ENCODE measurements at regions not wholly inside any gene's neighbourhood (a gene's known extent, or its start where the extent isn't known, plus 50 kb on each side); places are given as distances from the start of the nearest gene placed in this dataset.

GRCh38 chr17:72527789-72528188, 407.0 kb downstream of the SOX9 start:
- ChIA-PET POLR2A (no interaction called here), CTCF (interaction anchor here (1.4 kb wide), 1 partner anchor 29 kb away, joined by 4 read pairs; no protein-coding TSS in a partner anchor)
- Mint-ChIP-seq H3K27me3 (ENCODE audit: low read depth) (no peaks in the 10 kb centered on the region), H3K27ac (no peak overlapping the region), H3K9me3 (no peaks in the 10 kb centered on the region), H3K4me3 (no peak overlapping the region), H3K36me3 (no peaks in the 10 kb centered on the region), H3K4me1 (no peaks in the 10 kb centered on the region)
- no peak for DNase-seq (ENCODE audit: low spot score)
- TF ChIP-seq ETV6 (CRISPR knock-in tag; IDR thresholded peaks at IDR 0.05) (no peak), ZNF425 (CRISPR knock-in tag; conservative IDR thresholded peaks at IDR 0.05) (no peak), CTCF (IDR thresholded peaks at IDR 0.05) (no peak), ATF1 (CRISPR knock-in tag; IDR thresholded peaks at IDR 0.05) (no peak), GTF2I (CRISPR knock-in tag; conservative IDR thresholded peaks at IDR 0.05) (no peak), NR2C2 (CRISPR knock-in tag; IDR thresholded peaks at IDR 0.05) (no peak), ZNF317 (CRISPR knock-in tag; IDR thresholded peaks at IDR 0.05; ENCODE audit: borderline replicate concordance, low read depth) (no peak), ELF4 (CRISPR knock-in tag; IDR thresholded peaks at IDR 0.05; ENCODE audit: low read depth) (no peak), NR1H2 (CRISPR knock-in tag; IDR thresholded peaks at IDR 0.05) (no peak), SOX15 (CRISPR knock-in tag; IDR thresholded peaks at IDR 0.05) (no peak)
- no peak for ATAC-seq

- ChIA-PET POLR2A (no interaction called here), CTCF (interaction anchor here (0.7 to 1.4 kb wide), 2 partner anchors 28 kb away, joined by 3 to 4 read pairs; no protein-coding TSS in a partner anchor)
- ATAC-seq: no peak
- no peak for TF ChIP-seq IRF1 (CRISPR knock-in tag; IDR thresholded peaks at IDR 0.05)
- TF ChIP-seq CTCF (IDR thresholded peaks at IDR 0.05): no peak
- TF ChIP-seq CBFB (CRISPR knock-in tag; IDR thresholded peaks at IDR 0.05; ENCODE audit: low read depth): no peak
- no peaks in the 10 kb centered on the region for H3K36me3 Mint-ChIP-seq
- H3K27ac Mint-ChIP-seq: no peak overlapping the region
- H3K4me1 Mint-ChIP-seq: no peaks in the 10 kb centered on the region
- no peaks in the 10 kb centered on the region for H3K9me3 Mint-ChIP-seq
- DNase-seq (ENCODE audit: low spot score): no peak
- H3K4me3 Mint-ChIP-seq: no peak overlapping the region
- H3K27me3 Mint-ChIP-seq (ENCODE audit: low read depth): no peaks in the 10 kb centered on the region
These were observed 407.9 kb downstream of the SOX9 start for GRCh38 chr17:72528683-72529082.

- ATAC-seq (peak; percentile 24; the same call in 1 of the 2 replicates), DNase-seq (ENCODE audit: low spot score) (no peak)
- Mint-ChIP-seq H3K36me3 (no peaks in the 10 kb centered on the region), H3K27ac (no peak overlapping the region), H3K9me3 (peaks cover 7% of the 10 kb centered on the region), H3K4me3 (no peak overlapping the region), H3K4me1 (no peaks in the 10 kb centered on the region), H3K27me3 (ENCODE audit: low read depth) (no peaks in the 10 kb centered on the region)
- CTCF ChIA-PET: interaction anchor here (0.7 to 1.0 kb wide), 4 partner anchors 9 to 457 kb away, joined by 3 to 4 read pairs (median 3); no protein-coding TSS in a partner anchor
- POLR2A ChIA-PET: no interaction called here
- TF ChIP-seq TCF7 (CRISPR knock-in tag; IDR thresholded peaks at IDR 0.05; ENCODE audit: low read depth): no peak
- no peak for TF ChIP-seq ETV6 (CRISPR knock-in tag; IDR thresholded peaks at IDR 0.05)
- TF ChIP-seq ELF4 (CRISPR knock-in tag; IDR thresholded peaks at IDR 0.05; ENCODE audit: low read depth): no peak
- no peak for TF ChIP-seq ZMAT4 (CRISPR knock-in tag; IDR thresholded peaks at IDR 0.05)
- no peak for TF ChIP-seq ATF2 (CRISPR knock-in tag; IDR thresholded peaks at IDR 0.05; ENCODE audit: borderline replicate concordance, low read depth)
- TF ChIP-seq HMGXB4 (CRISPR knock-in tag; IDR thresholded peaks at IDR 0.05): no peak
- no peak for TF ChIP-seq ZNF263 (CRISPR knock-in tag; IDR thresholded peaks at IDR 0.05; ENCODE audit: low read depth)
- TF ChIP-seq ZBTB21 (CRISPR knock-in tag; IDR thresholded peaks at IDR 0.05; ENCODE audit: borderline replicate concordance): no peak
- no peak for TF ChIP-seq CREM (CRISPR knock-in tag; IDR thresholded peaks at IDR 0.05)
- TF ChIP-seq SMAD4 (CRISPR knock-in tag; IDR thresholded peaks at IDR 0.05): no peak
- TF ChIP-seq MXD4 (CRISPR knock-in tag; IDR thresholded peaks at IDR 0.05; ENCODE audit: borderline replicate concordance): no peak
These were observed 408.6 kb downstream of the SOX9 start for GRCh38 chr17:72529386-72529785.

All from WTC11 (cell line).